ENCODE measurements at regions not wholly inside any gene's neighbourhood (a gene's known extent, or its start where the extent isn't known, plus 50 kb on each side); places are given as distances from the start of the nearest gene placed in this dataset.

DNA sequence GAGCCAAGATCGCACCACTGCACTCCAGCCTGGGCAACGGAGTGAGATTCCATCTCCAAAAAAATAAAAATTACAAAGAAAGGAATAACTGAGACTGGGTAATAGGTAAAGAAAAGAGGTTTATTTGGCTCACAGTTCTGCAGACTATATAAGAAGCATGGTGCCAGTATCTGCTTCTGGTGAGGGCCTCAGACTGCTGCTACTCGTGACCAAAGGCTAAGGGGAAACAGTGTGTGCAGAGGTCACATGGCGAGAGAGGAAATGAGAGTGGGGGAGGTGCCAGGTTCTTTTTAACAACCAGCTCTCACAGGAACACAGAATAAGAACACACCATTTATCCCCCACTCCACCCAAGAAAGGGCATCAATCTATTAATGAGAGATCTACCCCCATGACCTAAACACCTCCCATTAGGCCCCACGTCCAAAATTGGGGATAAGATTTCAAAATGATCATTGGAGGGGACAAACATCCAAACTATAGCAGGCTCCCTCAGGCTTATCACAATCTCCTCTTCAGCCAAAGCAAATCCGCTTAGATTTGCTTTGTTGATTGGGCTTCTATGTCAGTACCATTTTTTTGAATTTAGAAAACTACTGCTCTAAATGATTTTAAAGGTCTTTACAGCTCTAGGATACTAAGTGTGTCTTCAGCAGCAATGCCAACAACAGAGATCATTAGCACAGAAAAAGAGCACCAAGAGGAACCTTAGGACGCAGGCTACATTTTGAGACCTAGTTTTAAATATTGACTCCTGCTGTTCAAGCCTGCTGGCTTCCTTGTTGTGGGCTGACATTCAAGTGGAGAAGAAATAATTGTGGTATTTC lies 84.2 kb upstream of the TBL1XR1 start:
- Histone ChIP-seq H3K4me3 (ENCODE audit: low read depth, low read length) (no peak overlapping the region), H3K36me3 (ENCODE audit: control insufficient read depth, insufficient read depth, low read length) (no peaks in the 10 kb centered on the region), H3K4me1 (ENCODE audit: control insufficient read depth, insufficient read depth, low read length) (peaks cover 30% of the 10 kb centered on the region), H3K9me3 (ENCODE audit: control insufficient read depth, insufficient read depth, low read depth, low read length) (peaks cover 3% of the 10 kb centered on the region; the same call in 1 of the 2 replicates), H3K27me3 (ENCODE audit: control insufficient read depth, insufficient read depth, low read length) (no peaks in the 10 kb centered on the region), H3K27ac (ENCODE audit: low read depth, low read length) (no peak overlapping the region), H3K9ac (ENCODE audit: low read length) (no peak overlapping the region)

DNA sequence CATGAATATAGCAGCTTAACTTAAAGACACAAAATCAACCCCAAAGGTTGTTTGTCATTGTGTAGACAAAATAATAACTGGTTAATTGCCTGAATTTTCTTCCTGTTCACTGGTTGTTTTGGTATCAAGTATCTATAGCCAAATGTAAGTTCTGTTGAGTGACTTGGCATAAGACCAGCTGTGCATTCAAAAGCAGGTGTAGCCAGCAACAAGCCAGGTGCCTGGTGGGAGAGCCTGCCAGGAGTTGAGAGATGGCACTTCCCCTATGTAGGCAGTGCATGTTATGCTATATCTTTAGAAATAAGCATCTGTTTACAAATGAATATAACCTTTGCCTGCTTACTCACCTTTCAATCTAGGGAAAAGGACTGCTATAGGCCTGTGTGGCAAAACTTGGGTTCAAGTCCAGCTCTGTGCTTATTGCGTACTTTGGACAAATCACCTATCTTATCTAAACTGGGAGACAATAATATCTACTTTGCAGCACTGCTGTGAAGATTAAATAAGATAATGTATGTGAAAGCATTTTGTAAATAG lies 84.9 kb upstream of the TBL1XR1 start:
- H3K9ac ChIP-seq (ENCODE audit: low read length), result no peak overlapping the region
- no peak overlapping the region for H3K27ac ChIP-seq (ENCODE audit: low read depth, low read length)

DNA sequence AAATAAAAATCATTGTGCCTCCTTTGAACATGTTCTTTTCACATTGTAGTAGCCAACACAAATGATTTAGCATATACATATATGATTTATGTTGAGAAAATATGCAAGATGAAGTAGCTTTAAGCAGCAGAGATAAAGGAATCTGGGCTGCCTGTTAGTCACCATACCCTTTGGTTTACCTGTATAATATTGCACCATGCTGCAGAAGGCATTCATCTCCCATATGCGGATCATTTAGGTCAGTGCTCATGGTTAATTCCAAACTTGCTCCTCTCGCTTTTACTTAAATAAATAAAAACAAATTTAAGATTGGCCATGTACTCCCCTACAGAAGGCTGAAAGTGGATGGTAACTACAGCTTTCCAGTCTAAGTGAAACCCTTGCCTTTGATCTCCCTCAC lies 86.7 kb upstream of the TBL1XR1 start:
- peak overlapping the region; percentile 32; the same call in 1 of the 2 replicates for H3K27ac ChIP-seq (ENCODE audit: low read depth, low read length)
- H3K9ac ChIP-seq (ENCODE audit: low read length), result no peak overlapping the region
- H3K9me3 ChIP-seq (ENCODE audit: control insufficient read depth, insufficient read depth, low read depth, low read length), result peaks cover 3% of the 10 kb centered on the region; the same call in 1 of the 2 replicates
- H3K36me3 ChIP-seq (ENCODE audit: control insufficient read depth, insufficient read depth, low read length), result no peaks in the 10 kb centered on the region
- H3K27me3 ChIP-seq (ENCODE audit: control insufficient read depth, insufficient read depth, low read length), result no peaks in the 10 kb centered on the region
- H3K4me1 ChIP-seq (ENCODE audit: control insufficient read depth, insufficient read depth, low read length), result peaks cover 32% of the 10 kb centered on the region
- H3K4me3 ChIP-seq (ENCODE audit: low read depth, low read length), result no peak overlapping the region

More for the DNA sequence above, 84.9 kb upstream of the TBL1XR1 start:
- Histone ChIP-seq H3K4me1 (ENCODE audit: control insufficient read depth, insufficient read depth, low read length) (peaks cover 34% of the 10 kb centered on the region), H3K4me3 (ENCODE audit: low read depth, low read length) (no peak overlapping the region), H3K36me3 (ENCODE audit: control insufficient read depth, insufficient read depth, low read length) (no peaks in the 10 kb centered on the region), H3K9me3 (ENCODE audit: control insufficient read depth, insufficient read depth, low read depth, low read length) (peaks cover 3% of the 10 kb centered on the region; the same call in 1 of the 2 replicates), H3K27me3 (ENCODE audit: control insufficient read depth, insufficient read depth, low read length) (no peaks in the 10 kb centered on the region)

DNA sequence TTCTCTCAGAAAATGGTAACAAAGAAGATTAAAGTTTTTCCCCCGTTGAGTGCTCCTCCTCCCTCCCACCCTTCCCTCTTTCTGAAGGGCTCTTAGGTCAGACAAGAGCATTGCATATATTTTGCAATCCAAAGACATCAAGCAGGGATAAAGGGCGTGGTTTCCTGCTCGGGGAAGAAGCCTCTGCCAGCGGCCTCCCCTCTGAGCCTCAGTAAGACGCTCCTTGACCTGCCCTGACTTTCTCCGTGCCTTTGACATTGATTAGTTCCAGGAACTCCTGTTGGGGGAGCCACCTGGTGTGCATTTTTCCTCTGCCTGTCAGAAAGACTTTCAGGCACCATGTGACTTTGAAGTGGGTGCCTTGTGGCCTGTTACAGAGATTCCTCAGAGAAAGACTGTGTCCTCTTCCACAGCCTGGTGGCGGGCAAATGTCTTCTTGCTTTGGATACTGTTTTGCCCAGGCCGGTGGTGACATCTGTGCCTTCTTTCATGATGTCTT lies 87.2 kb upstream of the TBL1XR1 start:
- H3K27me3 ChIP-seq (ENCODE audit: control insufficient read depth, insufficient read depth, low read length), result no peaks in the 10 kb centered on the region
- H3K27ac ChIP-seq (ENCODE audit: low read depth, low read length), result no peak overlapping the region
- H3K9ac ChIP-seq (ENCODE audit: low read length), result no peak overlapping the region
- H3K4me3 ChIP-seq (ENCODE audit: low read depth, low read length), result no peak overlapping the region
- H3K4me1 ChIP-seq (ENCODE audit: control insufficient read depth, insufficient read depth, low read length), result peaks cover 27% of the 10 kb centered on the region
- H3K9me3 ChIP-seq (ENCODE audit: control insufficient read depth, insufficient read depth, low read depth, low read length), result peaks cover 3% of the 10 kb centered on the region; the same call in 1 of the 2 replicates
- H3K36me3 ChIP-seq (ENCODE audit: control insufficient read depth, insufficient read depth, low read length), result no peaks in the 10 kb centered on the region

DNA sequence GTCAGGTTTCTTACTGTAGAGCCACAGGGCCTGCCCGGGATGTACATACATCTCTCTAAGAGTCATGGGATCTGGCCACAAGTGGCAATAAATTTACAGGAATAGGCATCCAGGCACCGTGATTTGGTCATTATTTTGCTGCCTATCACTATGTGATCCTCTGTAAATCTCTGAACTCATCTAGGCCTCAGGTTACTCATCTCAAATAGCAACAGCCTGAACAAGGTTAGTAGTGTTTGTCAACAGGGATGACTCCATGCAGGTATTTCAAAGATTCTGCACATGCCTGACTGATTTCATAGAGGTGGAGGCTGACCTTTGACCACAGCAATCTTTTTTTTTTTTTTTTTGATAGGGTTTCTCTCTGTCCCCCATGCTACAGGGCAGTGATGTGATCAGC lies 88.8 kb upstream of the TBL1XR1 start:
- Histone ChIP-seq H3K4me1 (ENCODE audit: control insufficient read depth, insufficient read depth, low read length) (peaks cover 25% of the 10 kb centered on the region), H3K27me3 (ENCODE audit: control insufficient read depth, insufficient read depth, low read length) (no peaks in the 10 kb centered on the region), H3K36me3 (ENCODE audit: control insufficient read depth, insufficient read depth, low read length) (no peaks in the 10 kb centered on the region), H3K4me3 (ENCODE audit: low read depth, low read length) (no peak overlapping the region), H3K27ac (ENCODE audit: low read depth, low read length) (no peak overlapping the region), H3K9ac (ENCODE audit: low read length) (no peak overlapping the region), H3K9me3 (ENCODE audit: control insufficient read depth, insufficient read depth, low read depth, low read length) (no peaks in the 10 kb centered on the region)

DNA sequence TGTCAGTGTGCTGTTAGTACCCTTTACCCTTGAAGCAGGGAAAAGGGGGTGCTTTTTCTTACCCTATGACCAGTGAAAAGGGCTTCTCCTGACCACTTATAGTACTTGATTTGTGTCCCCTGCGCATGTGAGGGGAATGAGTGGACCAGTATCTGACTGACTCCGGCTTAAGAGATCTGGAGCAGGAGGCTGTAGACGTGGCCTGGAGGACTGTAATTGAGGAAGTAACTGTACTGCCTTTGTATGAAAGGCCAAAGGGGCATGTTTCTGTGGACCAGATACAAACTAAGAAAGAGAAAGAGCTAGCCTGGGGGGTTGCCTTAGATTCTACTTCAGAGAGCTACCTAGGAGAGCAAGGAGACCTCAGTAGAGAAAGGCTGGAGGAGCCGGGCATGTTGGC lies 89.9 kb upstream of the TBL1XR1 start:
- peaks cover 17% of the 10 kb centered on the region for H3K4me1 ChIP-seq (ENCODE audit: control insufficient read depth, insufficient read depth, low read length)
- no peak overlapping the region for H3K4me3 ChIP-seq (ENCODE audit: low read depth, low read length)
- H3K9ac ChIP-seq (ENCODE audit: low read length), result no peak overlapping the region
- H3K9me3 ChIP-seq (ENCODE audit: control insufficient read depth, insufficient read depth, low read depth, low read length), result no peaks in the 10 kb centered on the region
- no peak overlapping the region for H3K27ac ChIP-seq (ENCODE audit: low read depth, low read length)
- no peaks in the 10 kb centered on the region for H3K36me3 ChIP-seq (ENCODE audit: control insufficient read depth, insufficient read depth, low read length)
- no peaks in the 10 kb centered on the region for H3K27me3 ChIP-seq (ENCODE audit: control insufficient read depth, insufficient read depth, low read length)

DNA sequence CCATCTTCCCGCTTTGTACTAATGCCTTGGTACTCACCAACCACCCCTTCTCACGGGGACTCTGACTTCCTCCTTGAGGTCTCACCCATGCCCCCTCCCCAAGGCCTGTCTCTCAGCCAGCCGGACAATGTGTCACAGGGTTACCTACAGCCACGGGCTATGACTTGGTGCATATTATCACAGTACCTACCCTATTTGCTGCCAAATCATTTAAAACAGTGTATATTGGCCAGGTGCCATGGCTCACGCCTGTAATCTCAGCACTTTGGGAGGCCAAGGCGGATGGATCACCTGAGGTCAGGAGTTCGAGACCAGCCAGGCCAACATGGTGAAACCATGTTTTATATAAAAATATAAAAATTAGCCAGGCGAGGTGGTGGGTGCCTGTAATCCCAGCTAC lies 93.4 kb upstream of the TBL1XR1 start:
- Histone ChIP-seq H3K27me3 (ENCODE audit: control insufficient read depth, insufficient read depth, low read length) (no peaks in the 10 kb centered on the region), H3K4me3 (ENCODE audit: low read depth, low read length) (no peak overlapping the region), H3K9ac (ENCODE audit: low read length) (no peak overlapping the region), H3K9me3 (ENCODE audit: control insufficient read depth, insufficient read depth, low read depth, low read length) (no peaks in the 10 kb centered on the region), H3K4me1 (ENCODE audit: control insufficient read depth, insufficient read depth, low read length) (peaks cover 8% of the 10 kb centered on the region; the same call in 1 of the 2 replicates), H3K36me3 (ENCODE audit: control insufficient read depth, insufficient read depth, low read length) (no peaks in the 10 kb centered on the region), H3K27ac (ENCODE audit: low read depth, low read length) (no peak overlapping the region)

DNA sequence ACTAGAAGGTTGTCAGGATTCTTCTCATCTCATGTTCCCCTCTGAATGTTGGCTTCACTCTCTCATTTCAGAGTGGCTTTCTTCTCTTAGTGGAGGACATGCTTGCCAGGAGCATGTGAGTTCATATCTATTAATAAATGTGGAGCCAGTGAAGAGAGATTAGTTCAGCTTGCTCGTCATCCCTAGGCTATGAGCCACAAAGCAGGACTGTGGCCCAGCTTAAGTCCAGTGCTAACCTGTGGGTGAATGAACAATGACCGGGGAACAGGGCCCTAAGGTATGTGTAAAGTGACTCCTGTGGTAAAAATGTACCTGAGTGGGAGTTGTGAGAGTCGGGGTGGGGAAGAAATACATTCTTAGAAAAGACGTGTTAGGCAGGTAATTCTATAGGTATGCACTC lies 96.9 kb upstream of the TBL1XR1 start:
- Histone ChIP-seq H3K27ac (ENCODE audit: low read depth, low read length) (no peak overlapping the region), H3K4me3 (ENCODE audit: low read depth, low read length) (no peak overlapping the region), H3K9ac (ENCODE audit: low read length) (no peak overlapping the region)

DNA sequence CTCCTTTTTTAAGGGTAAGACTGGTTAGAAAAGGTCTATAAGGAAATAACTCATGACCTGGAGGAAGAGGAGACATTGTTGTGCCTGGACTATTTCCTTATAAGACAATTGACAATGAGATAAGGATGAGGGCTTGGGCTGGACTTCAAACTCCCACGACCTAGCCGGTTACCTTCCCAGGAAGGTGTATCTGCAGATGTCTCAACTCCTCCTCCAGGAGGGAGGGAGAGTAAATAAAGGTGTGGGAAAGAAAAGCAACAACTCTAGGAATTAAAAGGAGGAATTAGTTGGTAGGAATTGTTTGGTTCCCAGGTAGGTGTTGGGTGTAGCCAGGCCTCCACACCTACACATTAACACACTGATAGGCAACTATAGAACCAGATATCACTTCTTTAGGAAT lies 97.8 kb upstream of the TBL1XR1 start:
- H3K4me3 ChIP-seq (ENCODE audit: low read depth, low read length), result no peak overlapping the region
- no peaks in the 10 kb centered on the region for H3K36me3 ChIP-seq (ENCODE audit: control insufficient read depth, insufficient read depth, low read length)
- no peaks in the 10 kb centered on the region for H3K4me1 ChIP-seq (ENCODE audit: control insufficient read depth, insufficient read depth, low read length)
- no peak overlapping the region for H3K9ac ChIP-seq (ENCODE audit: low read length)
- no peaks in the 10 kb centered on the region for H3K27me3 ChIP-seq (ENCODE audit: control insufficient read depth, insufficient read depth, low read length)
- H3K9me3 ChIP-seq (ENCODE audit: control insufficient read depth, insufficient read depth, low read depth, low read length), result no peaks in the 10 kb centered on the region
- H3K27ac ChIP-seq (ENCODE audit: low read depth, low read length), result no peak overlapping the region

More for the DNA sequence above, 96.9 kb upstream of the TBL1XR1 start:
- Histone ChIP-seq H3K27me3 (ENCODE audit: control insufficient read depth, insufficient read depth, low read length) (no peaks in the 10 kb centered on the region), H3K36me3 (ENCODE audit: control insufficient read depth, insufficient read depth, low read length) (no peaks in the 10 kb centered on the region), H3K9me3 (ENCODE audit: control insufficient read depth, insufficient read depth, low read depth, low read length) (no peaks in the 10 kb centered on the region), H3K4me1 (ENCODE audit: control insufficient read depth, insufficient read depth, low read length) (no peaks in the 10 kb centered on the region)

DNA sequence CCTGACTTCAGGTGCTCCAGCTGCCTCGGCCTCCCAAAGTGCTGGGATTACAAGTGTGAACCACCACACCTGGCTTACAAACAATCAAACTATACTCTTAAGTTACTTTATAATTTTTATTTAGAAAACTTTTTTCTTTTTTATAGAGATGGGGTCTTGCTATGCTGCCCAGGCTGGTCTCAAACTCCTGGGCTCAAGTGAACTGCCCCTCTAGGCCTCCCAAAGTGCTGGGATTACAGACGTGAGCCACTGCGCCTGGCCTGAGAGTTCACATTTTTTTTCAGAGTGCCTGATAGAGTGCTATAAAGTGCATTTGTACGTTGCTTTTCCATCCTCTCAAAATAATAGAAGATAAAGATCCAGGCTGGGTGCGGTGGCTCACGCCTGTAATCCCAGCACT lies 102.0 kb upstream of the TBL1XR1 start:
- no peaks in the 10 kb centered on the region for H3K36me3 ChIP-seq (ENCODE audit: control insufficient read depth, insufficient read depth, low read length)
- H3K4me3 ChIP-seq (ENCODE audit: low read depth, low read length), result no peak overlapping the region
- H3K9me3 ChIP-seq (ENCODE audit: control insufficient read depth, insufficient read depth, low read depth, low read length), result no peaks in the 10 kb centered on the region
- H3K27me3 ChIP-seq (ENCODE audit: control insufficient read depth, insufficient read depth, low read length), result no peaks in the 10 kb centered on the region
- H3K9ac ChIP-seq (ENCODE audit: low read length), result no peak overlapping the region
- H3K27ac ChIP-seq (ENCODE audit: low read depth, low read length), result no peak overlapping the region
- no peaks in the 10 kb centered on the region for H3K4me1 ChIP-seq (ENCODE audit: control insufficient read depth, insufficient read depth, low read length)

DNA sequence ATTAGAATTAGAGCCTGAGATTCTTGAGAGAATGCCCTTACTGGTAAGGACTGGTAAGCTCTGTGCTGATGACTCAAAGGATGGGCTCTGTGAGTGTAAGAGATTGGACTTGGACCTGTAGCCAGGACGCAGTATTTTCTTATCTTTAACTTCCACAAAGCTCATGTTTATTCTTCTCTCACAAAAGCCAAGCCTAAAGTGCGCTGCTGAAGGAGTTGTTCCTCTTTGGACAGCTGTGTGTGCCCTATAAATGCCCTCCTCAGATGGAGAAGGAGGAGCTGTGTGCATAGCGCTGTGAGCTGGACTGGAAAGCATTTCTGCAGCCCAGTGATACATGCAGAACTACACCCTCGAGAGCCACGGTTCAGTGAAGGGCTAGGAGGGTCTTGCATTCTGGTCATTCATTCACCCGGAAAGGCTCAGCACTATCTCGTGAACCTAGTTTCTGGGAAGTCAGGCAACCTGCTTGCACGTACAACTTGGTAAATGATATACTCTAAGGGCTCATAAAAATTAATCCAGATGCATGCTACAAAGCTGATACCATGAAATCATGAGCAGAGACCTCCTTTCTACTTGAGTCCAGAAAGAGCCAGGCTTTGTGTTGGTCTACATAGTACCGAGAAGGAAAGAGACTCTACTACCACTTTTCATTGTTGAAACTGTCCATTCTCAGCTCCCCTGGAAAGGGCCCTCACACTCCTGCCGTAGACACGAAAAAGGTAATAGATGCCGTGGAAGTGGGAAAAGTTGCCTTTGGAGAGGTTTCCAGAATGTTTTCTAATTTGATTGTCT lies 103.0 kb upstream of the TBL1XR1 start:
- Histone ChIP-seq H3K36me3 (ENCODE audit: control insufficient read depth, insufficient read depth, low read length) (no peaks in the 10 kb centered on the region), H3K4me1 (ENCODE audit: control insufficient read depth, insufficient read depth, low read length) (no peaks in the 10 kb centered on the region), H3K9me3 (ENCODE audit: control insufficient read depth, insufficient read depth, low read depth, low read length) (no peaks in the 10 kb centered on the region), H3K27ac (ENCODE audit: low read depth, low read length) (no peak overlapping the region), H3K4me3 (ENCODE audit: low read depth, low read length) (no peak overlapping the region), H3K9ac (ENCODE audit: low read length) (no peak overlapping the region), H3K27me3 (ENCODE audit: control insufficient read depth, insufficient read depth, low read length) (no peaks in the 10 kb centered on the region)

All from HUES6 (cell line).